Karpas-422 (cell line): ENCODE measurements at regions not wholly inside any gene's neighbourhood (a gene's known extent, or its start where the extent isn't known, plus 50 kb on each side); places are given as distances from the start of the nearest gene placed in this dataset.

ENCODE experiments used
- DNase-seq: peaks from one replicate; pipeline ENCODE4 v3.0.0-alpha.2; 2015
- H2AFZ ChIP-seq: fragments of 200-600 bp; sonication (generic); 2 replicates; pipeline ENCODE4 v1.6.1; 2014; ENCODE audit warnings: antibody characterized with exemption, low read length, mixed read lengths
- H3K27ac ChIP-seq: fragments of 200-600 bp; sonication (generic); 2 replicates; pipeline ENCODE4 v1.5.1; 2014; ENCODE audit warnings: mild to moderate bottlenecking, low read length, moderate library complexity
- H3K27me3 ChIP-seq: fragments of 200-600 bp; sonication (generic); 2 replicates; pipeline ENCODE4 v1.6.1; 2014; ENCODE audit warnings: low read length, mixed read lengths
- H3K36me3 ChIP-seq: fragments of 200-600 bp; sonication (generic); 2 replicates; pipeline ENCODE4 v1.6.1; 2014; ENCODE audit warnings: low read length, mixed read lengths; ENCODE audit not compliant: insufficient read depth
- H3K4me1 ChIP-seq: fragments of 200-600 bp; sonication (generic); 2 replicates; pipeline ENCODE4 v1.6.1; 2014; ENCODE audit warnings: mild to moderate bottlenecking, low read length, mixed read lengths
- H3K4me2 ChIP-seq: fragments of 200-600 bp; sonication (generic); 2 replicates; pipeline ENCODE4 v1.6.1; 2014; ENCODE audit warnings: low read length, low read depth, mild to moderate bottlenecking; ENCODE audit not compliant: poor library complexity, severe bottlenecking
- H3K4me3 ChIP-seq: fragments of 200-600 bp; sonication (generic); 2 replicates; pipeline ENCODE4 v1.5.1; 2014; ENCODE audit warnings: mild to moderate bottlenecking, antibody characterized with exemption, low read length, mixed read lengths
- H3K79me2 ChIP-seq: fragments of 200-600 bp; sonication (generic); 2 replicates; pipeline ENCODE4 v1.6.1; 2014; ENCODE audit warnings: mild to moderate bottlenecking, low read length, mixed read lengths
- H3K9ac ChIP-seq: fragments of 200-600 bp; sonication (generic); 2 replicates; pipeline ENCODE4 v1.6.0; 2014; ENCODE audit warnings: low read length
- H3K9me2 ChIP-seq: fragments of 200-600 bp; sonication (generic), shearing (Covaris generic); replicated peaks from 2 replicates; pipeline ENCODE4 v1.6.0; 2014; ENCODE audit warnings: mild to moderate bottlenecking, low read length, moderate library complexity; ENCODE audit not compliant: insufficient read depth
- H3K9me3 ChIP-seq: fragments of 300-700, 200-600 bp; sonication (generic); 2 replicates; pipeline ENCODE4 v1.6.1; 2014; ENCODE audit warnings: low read length, mixed read lengths
- H4K20me1 ChIP-seq: fragments of 200-600 bp; sonication (generic); 2 replicates; pipeline ENCODE4 v1.6.1; 2014; ENCODE audit warnings: mild to moderate bottlenecking, antibody characterized with exemption, low read length, low read depth; ENCODE audit not compliant: insufficient read depth

DNA sequence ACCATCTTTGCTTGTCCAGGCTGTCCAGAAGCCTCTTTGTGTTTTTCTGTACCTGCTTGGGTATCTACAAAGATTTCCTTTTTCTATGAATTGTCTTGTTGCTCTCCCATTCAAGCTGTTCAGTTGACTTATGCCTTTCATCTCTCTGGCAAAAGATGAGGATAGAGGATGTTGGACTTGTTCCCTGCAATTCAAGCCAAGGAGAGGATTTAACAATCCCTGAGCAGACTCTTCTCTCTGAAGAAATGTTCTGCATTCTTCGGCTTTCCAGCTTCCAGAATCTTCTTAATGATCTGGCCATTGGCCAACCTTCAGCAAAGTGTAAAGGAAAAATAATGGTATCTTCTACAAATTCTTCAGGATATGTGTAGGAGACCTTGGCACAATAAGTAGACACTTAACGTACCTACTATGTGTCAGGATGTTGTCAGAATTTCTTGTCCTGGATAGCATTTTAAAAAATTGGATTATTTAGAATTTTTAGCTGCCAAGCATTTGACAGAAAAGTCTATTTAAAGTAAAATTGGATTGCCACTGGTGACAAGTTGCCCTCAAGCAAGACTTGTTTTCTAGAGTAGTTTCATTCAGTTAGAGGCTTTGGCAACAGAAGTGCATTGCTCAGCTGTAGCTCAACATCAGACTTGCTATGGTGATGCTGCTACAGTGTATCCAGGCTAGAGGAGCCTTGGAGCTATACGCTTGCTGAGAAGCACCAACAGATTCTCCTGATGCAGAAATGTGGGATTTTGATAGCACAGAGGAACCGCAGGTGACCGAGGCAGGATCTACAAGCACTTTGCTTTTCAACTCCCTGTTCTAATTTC, 455.7 kb downstream of the SUCLA2 start:
- Histone ChIP-seq H3K9me3 (no peaks in the 10 kb centered on the region), H3K9me2 (no peaks in the 10 kb centered on the region), H3K27ac (no peak overlapping the region), H4K20me1 (no peaks in the 10 kb centered on the region), H2AFZ (no peak overlapping the region), H3K4me3 (no peak overlapping the region), H3K36me3 (no peaks in the 10 kb centered on the region), H3K27me3 (0 out of 2 replicates have a peak, but pooled peaks cover 2% of the 10 kb centered on the region), H3K79me2 (no peaks in the 10 kb centered on the region), H3K4me1 (no peaks in the 10 kb centered on the region), H3K9ac (no peak overlapping the region), H3K4me2 (no peak overlapping the region)
- no peak for DNase-seq

DNA sequence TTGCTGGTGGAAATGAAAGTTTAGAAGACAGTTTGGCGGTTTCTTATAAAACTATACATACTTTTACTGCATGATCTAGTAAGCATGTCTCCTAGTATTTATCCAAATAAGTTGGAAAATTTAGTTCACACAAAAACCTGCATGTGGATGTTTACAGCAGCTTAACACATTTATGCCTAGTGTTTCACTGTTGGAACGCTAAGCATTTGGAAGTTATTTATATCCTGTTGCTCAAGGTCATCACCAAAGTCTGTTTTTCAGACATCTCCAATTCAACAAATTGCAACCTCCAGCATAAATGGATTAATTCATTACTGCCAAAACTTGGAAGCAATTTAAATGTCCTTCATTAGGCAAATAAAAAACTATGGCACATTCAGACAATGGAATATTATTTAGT, 461.8 kb downstream of the SUCLA2 start:
- Histone ChIP-seq H3K36me3 (no peaks in the 10 kb centered on the region), H4K20me1 (no peaks in the 10 kb centered on the region), H3K4me1 (no peaks in the 10 kb centered on the region), H3K4me2 (no peak overlapping the region), H3K9ac (no peak overlapping the region), H3K79me2 (no peaks in the 10 kb centered on the region), H3K27ac (no peak overlapping the region), H2AFZ (no peak overlapping the region), H3K9me3 (no peaks in the 10 kb centered on the region), H3K27me3 (no peaks in the 10 kb centered on the region), H3K4me3 (no peak overlapping the region), H3K9me2 (no peaks in the 10 kb centered on the region)
- DNase-seq, result no peak

DNA sequence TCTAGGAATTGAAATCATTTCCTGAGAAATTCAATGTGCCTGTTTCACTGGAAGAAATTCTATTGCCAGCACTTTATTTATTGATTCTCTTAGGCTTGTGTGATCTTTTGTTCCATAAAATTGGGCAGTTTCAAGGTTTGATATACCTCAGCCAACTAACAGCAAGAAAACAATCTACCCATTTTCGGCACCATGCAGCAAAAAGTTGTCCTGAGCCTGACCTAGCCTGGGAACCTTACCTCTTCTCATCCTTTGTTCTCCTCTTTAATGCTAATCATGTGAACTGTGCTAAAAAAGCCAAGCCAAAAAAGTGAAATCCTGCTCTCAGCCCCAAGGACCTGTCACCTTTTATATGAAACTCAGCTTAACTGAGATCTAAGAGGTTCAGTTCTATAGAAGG, 477.3 kb downstream of the SUCLA2 start:
- H3K79me2 ChIP-seq, result no peaks in the 10 kb centered on the region
- no peak overlapping the region for H3K4me2 ChIP-seq
- no peaks in the 10 kb centered on the region for H3K27me3 ChIP-seq
- H3K9me3 ChIP-seq, result no peaks in the 10 kb centered on the region
- H3K9me2 ChIP-seq, result no peaks in the 10 kb centered on the region
- no peak for DNase-seq
- H3K9ac ChIP-seq, result no peak overlapping the region
- H3K4me1 ChIP-seq, result no peaks in the 10 kb centered on the region
- H3K4me3 ChIP-seq, result no peak overlapping the region
- H3K27ac ChIP-seq, result no peak overlapping the region
- no peak overlapping the region for H2AFZ ChIP-seq
- H4K20me1 ChIP-seq, result no peaks in the 10 kb centered on the region
- H3K36me3 ChIP-seq, result no peaks in the 10 kb centered on the region

DNA sequence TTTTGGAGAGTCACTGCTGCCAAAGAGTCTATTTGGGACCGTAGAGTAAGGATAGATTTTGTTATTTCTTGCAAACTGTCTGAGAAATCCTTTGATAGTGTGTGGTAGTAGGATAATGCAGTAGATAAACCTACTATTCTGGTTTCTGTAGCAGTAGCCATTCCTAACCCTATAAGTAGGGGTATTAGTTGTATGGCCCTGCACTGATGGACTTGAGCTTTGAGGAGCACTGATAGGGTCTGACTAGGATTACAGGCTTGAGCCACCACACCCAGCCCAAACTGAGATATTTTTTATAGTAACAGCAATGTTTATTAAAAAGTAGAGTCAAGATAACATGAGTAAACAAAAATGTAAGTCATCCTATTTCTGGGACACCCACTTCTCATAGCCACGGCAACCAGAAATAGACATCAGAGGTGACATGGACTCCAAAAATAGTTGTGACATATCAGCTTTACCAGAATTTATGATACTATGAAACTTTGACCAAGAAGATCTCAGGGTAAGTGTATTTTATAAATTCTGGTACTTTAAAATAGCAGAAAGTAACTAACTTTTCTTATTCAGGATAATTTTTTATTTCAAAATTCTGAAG, 479.1 kb downstream of the SUCLA2 start:
- Histone ChIP-seq H3K27me3 (no peaks in the 10 kb centered on the region), H3K4me3 (no peak overlapping the region), H3K79me2 (no peaks in the 10 kb centered on the region), H3K9me2 (no peaks in the 10 kb centered on the region), H3K9ac (no peak overlapping the region), H4K20me1 (no peaks in the 10 kb centered on the region), H2AFZ (no peak overlapping the region), H3K27ac (no peak overlapping the region), H3K36me3 (no peaks in the 10 kb centered on the region), H3K4me2 (no peak overlapping the region), H3K4me1 (no peaks in the 10 kb centered on the region), H3K9me3 (no peaks in the 10 kb centered on the region)
- DNase-seq, result no peak

DNA sequence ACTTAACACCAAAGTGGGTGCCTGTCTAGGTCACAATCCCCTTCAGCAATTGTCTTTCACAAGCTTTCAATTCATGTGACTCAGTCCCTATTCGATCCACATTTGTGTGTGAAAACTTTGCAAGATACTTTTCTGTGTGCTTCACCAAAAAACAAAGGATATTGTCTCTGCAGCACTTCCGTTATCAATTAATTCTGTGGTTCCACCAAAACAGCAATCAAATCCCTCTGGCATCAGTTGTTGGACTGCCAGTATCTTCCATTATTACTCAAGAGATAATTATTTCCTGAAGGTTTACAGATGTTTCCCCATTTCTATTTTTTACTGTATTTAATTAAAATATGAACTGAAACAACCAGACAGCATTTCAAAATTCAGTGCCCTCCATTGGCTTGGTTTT, 481.4 kb downstream of the SUCLA2 start:
- no peak overlapping the region for H2AFZ ChIP-seq
- no peak for DNase-seq
- H3K79me2 ChIP-seq, result no peaks in the 10 kb centered on the region
- no peak overlapping the region for H3K4me2 ChIP-seq
- no peaks in the 10 kb centered on the region for H3K36me3 ChIP-seq
- H3K4me3 ChIP-seq, result no peak overlapping the region
- H4K20me1 ChIP-seq, result no peaks in the 10 kb centered on the region
- no peak overlapping the region for H3K27ac ChIP-seq
- H3K9me2 ChIP-seq, result no peaks in the 10 kb centered on the region
- no peaks in the 10 kb centered on the region for H3K4me1 ChIP-seq
- no peaks in the 10 kb centered on the region for H3K27me3 ChIP-seq
- no peaks in the 10 kb centered on the region for H3K9me3 ChIP-seq
- H3K9ac ChIP-seq, result no peak overlapping the region

DNA sequence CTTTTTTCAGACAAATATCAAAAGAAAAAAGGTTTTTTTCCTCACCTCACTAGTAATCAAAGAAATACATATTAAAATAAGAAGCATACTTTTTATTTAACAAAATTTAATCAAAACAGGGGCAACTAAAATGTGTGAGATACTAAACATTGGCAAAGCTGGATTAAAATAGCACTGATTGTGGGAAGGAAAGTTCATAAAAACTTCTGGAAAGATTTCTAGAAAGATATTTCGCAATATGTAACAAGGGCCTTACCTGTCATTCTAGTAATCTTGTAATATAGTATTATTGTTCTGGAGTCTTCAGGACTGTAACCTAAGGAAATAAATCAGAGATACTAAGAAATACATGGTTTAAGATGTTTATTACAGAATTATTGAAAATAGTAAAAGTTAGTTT, 482.5 kb downstream of the SUCLA2 start:
- no peak overlapping the region for H2AFZ ChIP-seq
- H3K36me3 ChIP-seq, result no peaks in the 10 kb centered on the region
- no peak overlapping the region for H3K4me2 ChIP-seq
- H3K9me3 ChIP-seq, result no peaks in the 10 kb centered on the region
- H3K79me2 ChIP-seq, result no peaks in the 10 kb centered on the region
- no peak overlapping the region for H3K4me3 ChIP-seq
- no peak for DNase-seq
- no peaks in the 10 kb centered on the region for H3K9me2 ChIP-seq
- H3K4me1 ChIP-seq, result no peaks in the 10 kb centered on the region
- H3K27me3 ChIP-seq, result no peaks in the 10 kb centered on the region
- H3K9ac ChIP-seq, result no peak overlapping the region
- H4K20me1 ChIP-seq, result no peaks in the 10 kb centered on the region
- H3K27ac ChIP-seq, result no peak overlapping the region

DNA sequence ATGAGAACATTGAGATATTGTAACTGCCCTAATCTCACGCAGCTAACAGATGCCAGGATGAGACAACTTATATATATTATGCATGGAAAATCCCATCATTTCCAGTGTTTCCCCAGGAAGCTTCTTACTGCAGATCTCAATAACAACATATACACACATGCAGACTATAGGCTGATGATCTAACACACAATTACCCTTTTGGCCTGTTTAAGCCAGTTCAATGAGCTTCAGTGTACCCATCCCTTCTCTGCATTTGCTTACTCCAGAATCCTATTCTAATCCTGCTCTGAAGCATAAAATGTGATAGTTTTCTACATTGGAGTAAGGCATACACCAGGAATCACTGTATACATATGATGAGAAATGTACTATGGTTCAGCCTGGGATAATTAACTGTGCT, 489.4 kb downstream of the SUCLA2 start:
- Histone ChIP-seq H3K4me3 (no peak overlapping the region), H3K27ac (no peak overlapping the region), H3K9ac (no peak overlapping the region)

DNA sequence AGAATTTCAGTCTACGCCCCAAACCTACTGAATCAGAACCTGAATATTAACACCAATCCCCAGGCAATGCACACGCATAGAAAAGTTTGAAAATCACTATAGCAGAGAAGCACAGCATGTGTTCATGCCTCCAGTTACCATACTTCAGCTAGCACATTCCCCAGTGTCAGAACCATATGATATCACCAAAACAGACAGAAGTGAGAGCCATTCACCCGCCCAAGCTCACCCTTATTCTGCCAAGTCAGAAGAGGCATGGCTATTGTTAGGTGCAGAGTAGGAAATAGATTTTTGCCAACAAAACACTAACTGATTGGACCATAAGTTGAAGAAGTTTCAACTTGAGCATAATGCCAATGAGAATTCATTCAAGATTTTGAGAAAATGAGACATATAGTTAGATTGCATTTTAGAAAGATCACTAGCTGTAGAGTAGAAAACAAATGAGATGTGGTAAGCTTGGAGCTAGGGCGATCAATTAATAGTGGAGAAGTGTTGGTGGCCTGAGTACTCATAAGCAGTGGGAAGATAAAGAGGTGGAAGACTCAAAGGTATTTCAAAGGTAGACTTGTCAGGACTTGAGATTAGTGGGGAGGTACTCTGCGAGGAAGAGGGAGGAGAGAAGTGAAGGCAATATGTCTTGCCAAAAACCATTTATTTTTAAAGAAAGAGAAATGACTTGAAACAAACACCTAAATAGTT, 492.4 kb downstream of the SUCLA2 start:
- H3K9me3 ChIP-seq, result no peaks in the 10 kb centered on the region
- H4K20me1 ChIP-seq, result no peaks in the 10 kb centered on the region
- no peak overlapping the region for H3K4me3 ChIP-seq
- no peaks in the 10 kb centered on the region for H3K79me2 ChIP-seq
- H3K9ac ChIP-seq, result no peak overlapping the region
- H3K4me1 ChIP-seq, result no peaks in the 10 kb centered on the region
- H3K36me3 ChIP-seq, result no peaks in the 10 kb centered on the region
- no peaks in the 10 kb centered on the region for H3K27me3 ChIP-seq
- no peak for DNase-seq
- H3K9me2 ChIP-seq, result no peaks in the 10 kb centered on the region
- H2AFZ ChIP-seq, result no peak overlapping the region
- H3K4me2 ChIP-seq, result no peak overlapping the region
- H3K27ac ChIP-seq, result no peak overlapping the region

More for the DNA sequence above, 489.4 kb downstream of the SUCLA2 start:
- DNase-seq, result no peak
- no peaks in the 10 kb centered on the region for H3K9me2 ChIP-seq
- no peak overlapping the region for H3K4me2 ChIP-seq
- no peaks in the 10 kb centered on the region for H3K36me3 ChIP-seq
- no peaks in the 10 kb centered on the region for H3K4me1 ChIP-seq
- no peaks in the 10 kb centered on the region for H3K79me2 ChIP-seq
- H3K9me3 ChIP-seq, result no peaks in the 10 kb centered on the region
- no peaks in the 10 kb centered on the region for H4K20me1 ChIP-seq
- H2AFZ ChIP-seq, result no peak overlapping the region
- no peaks in the 10 kb centered on the region for H3K27me3 ChIP-seq
